ENCODE measurements at regions not wholly inside any gene's neighbourhood (a gene's known extent, or its start where the extent isn't known, plus 50 kb on each side); places are given as distances from the start of the nearest gene placed in this dataset.

DNA sequence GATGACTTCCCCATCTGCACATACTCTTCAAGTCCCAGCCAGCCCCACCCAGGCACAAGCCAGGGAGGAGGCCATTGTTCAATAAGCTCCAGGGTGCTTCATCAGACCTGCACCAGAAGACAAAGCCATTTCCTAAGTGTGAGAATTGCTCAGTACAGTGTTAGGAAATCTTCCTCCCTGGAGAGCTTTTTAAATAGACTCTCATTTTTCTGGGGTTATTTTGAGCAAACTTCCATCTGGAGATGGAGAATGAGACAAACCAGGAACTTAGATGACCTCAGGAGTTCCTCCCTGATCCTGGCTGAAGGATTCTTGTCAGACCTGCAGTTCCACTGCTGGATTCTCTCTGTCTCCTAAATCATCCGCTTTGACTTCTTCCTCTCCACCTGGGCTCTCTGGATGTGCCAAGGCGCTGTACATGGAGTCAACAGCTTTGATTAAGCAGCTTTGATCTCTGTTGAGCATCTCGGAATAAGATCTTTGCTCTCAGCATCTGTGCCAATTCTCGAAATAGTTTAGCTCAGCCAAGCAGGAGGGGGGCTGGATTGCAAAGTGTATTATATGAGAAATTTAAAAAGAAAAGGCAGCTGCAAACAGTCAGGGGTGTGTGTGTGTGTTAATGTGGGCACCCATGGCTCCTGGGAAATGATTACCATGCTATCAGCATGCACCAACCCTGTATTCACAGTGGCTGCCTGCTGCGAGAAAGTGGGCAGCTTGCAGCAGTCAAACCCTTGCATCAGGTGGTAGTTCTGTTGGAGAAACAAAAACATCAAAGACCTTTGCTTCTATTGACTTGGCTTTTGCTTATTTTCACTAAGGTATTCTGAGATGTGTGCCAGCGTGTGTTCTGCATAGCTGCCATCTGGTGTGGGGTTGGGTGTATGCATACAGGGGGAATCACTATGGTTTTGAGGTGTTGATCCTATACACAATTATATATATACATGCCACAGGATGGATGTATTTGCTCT is 70.2 kb upstream of the NAV2 start:
- H3K27ac ChIP-seq = no peak overlapping the region
- DNase-seq (no peak), ATAC-seq (no peak)
- no peaks in the 10 kb centered on the region for H3K36me3 ChIP-seq
- H3K9me3 ChIP-seq = no peaks in the 10 kb centered on the region
- intact Hi-C loops (cut with DNase I) = no loop called here
- H3K27me3 ChIP-seq = no peaks in the 10 kb centered on the region
- no peak overlapping the region for H3K4me3 ChIP-seq
- TF ChIP-seq, protein P1, sequence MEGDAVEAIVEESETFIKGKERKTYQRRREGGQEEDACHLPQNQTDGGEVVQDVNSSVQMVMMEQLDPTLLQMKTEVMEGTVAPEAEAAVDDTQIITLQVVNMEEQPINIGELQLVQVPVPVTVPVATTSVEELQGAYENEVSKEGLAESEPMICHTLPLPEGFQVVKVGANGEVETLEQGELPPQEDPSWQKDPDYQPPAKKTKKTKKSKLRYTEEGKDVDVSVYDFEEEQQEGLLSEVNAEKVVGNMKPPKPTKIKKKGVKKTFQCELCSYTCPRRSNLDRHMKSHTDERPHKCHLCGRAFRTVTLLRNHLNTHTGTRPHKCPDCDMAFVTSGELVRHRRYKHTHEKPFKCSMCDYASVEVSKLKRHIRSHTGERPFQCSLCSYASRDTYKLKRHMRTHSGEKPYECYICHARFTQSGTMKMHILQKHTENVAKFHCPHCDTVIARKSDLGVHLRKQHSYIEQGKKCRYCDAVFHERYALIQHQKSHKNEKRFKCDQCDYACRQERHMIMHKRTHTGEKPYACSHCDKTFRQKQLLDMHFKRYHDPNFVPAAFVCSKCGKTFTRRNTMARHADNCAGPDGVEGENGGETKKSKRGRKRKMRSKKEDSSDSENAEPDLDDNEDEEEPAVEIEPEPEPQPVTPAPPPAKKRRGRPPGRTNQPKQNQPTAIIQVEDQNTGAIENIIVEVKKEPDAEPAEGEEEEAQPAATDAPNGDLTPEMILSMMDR (IDR thresholded peaks at IDR 0.05) = no peak
- peaks cover 0 to 6% of the 10 kb centered on the region in 2 donors for H3K4me1 ChIP-seq

DNA sequence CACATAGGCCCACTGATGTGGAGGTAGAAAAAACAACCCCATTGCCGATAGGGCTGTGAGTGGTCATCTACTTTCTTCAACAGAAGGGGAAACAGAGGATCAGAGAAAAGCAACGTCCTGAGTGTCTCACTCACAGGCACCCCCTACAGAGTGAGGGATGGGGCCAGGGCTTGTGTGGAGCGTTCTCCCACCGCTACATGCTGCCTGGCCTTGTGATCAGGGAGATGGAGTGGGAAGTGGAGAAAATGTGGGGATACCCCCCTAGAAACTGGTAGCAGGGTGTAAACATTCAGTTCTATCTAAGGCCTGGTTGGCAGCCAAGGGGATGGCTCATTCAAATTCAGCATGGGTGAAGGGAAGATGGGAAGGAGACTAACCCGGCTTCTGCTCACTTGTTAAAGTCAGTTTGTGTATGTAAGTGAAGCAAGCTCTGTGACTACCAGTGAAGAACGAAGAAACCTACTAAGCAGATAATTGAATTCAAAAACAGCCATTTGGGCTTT is 73.0 kb upstream of the NAV2 start:
- DNase-seq (no peak), ATAC-seq (no peak)
- no peaks in the 10 kb centered on the region for H3K27me3 ChIP-seq
- no peak overlapping the region for H3K4me3 ChIP-seq
- TF ChIP-seq, protein P1 (IDR thresholded peaks at IDR 0.05) = no peak
- no peak overlapping the region for H3K27ac ChIP-seq
- intact Hi-C loops (cut with DNase I) = no loop called here
- no peaks in the 10 kb centered on the region for H3K36me3 ChIP-seq
- H3K4me1 ChIP-seq = no peaks in the 10 kb centered on the region
- H3K9me3 ChIP-seq = peaks cover 0 to 2% of the 10 kb centered on the region in 2 donors

DNA sequence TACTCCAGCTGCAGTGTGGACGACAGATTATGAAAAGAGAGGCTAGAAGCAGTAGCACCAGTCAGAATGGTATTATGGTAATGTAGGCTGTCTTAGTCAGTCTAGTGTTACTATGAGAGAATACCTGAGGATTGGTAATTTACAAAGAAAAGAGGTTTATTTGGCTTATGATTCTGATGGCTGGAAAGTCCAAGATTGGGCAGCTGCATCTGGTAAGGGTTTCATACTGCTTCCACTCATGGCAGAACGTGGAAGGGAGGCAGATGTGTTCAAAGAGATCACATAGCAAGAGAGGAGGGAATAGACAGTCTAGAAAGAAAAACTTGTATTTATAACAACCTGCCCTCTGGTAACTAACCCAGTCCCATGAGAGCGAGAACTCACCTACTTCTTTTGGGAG is 77.3 kb upstream of the NAV2 start:
- DNase-seq (no peak), ATAC-seq (no peak)
- peaks cover 7 to 9% of the 10 kb centered on the region in 2 donors for H3K4me1 ChIP-seq
- no peak overlapping the region for H3K4me3 ChIP-seq
- H3K27ac ChIP-seq = no peak overlapping the region
- H3K27me3 ChIP-seq = no peaks in the 10 kb centered on the region
- no peaks in the 10 kb centered on the region for H3K36me3 ChIP-seq
- TF ChIP-seq, protein P1 (IDR thresholded peaks at IDR 0.05) = no peak
- H3K9me3 ChIP-seq = peaks cover 0 to 2% of the 10 kb centered on the region in 2 donors
- intact Hi-C loops (cut with DNase I) = no loop called here

DNA sequence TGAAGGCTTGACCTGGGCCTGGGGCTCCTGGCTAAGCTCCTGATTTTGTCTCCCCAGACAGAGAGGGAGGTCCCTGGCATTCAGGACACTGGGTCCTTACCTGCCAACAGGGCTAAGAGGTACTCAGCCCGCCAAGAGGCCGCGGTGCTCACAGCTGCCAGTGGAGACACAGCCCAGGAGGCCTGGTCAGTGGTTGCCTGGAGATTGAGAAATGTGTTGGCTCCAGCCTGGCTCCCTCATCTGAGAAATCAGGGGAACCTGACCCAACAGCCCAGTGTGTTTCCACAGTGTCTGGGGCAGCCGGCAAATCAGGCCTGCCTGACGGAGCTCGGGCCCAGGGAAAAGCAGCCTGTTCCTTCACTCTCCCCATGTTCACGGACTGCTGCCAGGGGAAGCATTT is 79.4 kb upstream of the NAV2 start:
- H3K27me3 ChIP-seq = no peaks in the 10 kb centered on the region
- ATAC-seq = peak; percentile 94
- TF ChIP-seq, protein P1 (IDR thresholded peaks at IDR 0.05) = no peak
- peaks cover 0 to 2% of the 10 kb centered on the region in 2 donors for H3K9me3 ChIP-seq
- peak in 3 of 4 donors; percentile 37 to 85 (median 65) for DNase-seq
- intact Hi-C loops (cut with DNase I) = no loop called here
- peaks cover 7 to 9% of the 10 kb centered on the region in 2 donors for H3K4me1 ChIP-seq
- H3K36me3 ChIP-seq = no peaks in the 10 kb centered on the region
- H3K27ac ChIP-seq = peak overlapping the region in 1 of 2 donors; percentile 44
- H3K4me3 ChIP-seq = no peak overlapping the region

DNA sequence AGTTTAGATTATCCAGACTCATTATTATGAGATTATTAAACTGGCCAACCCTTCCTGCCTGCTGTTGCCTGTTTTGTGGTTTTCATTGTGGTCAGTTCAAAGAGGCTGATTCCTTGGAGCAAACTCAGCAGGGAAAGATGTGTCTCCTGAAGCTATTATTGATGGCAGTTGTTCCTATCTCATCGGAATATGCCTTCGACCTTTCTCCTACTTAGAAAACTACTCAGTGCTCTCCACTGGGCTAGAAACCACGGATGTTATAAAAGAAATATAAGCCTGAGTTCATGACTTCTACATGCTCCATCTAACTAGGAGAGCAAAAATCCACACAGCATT is 80.2 kb upstream of the NAV2 start:
- Histone ChIP-seq H3K4me3 (no peak overlapping the region), H3K9me3 (peaks cover 0 to 2% of the 10 kb centered on the region in 2 donors), H3K36me3 (no peaks in the 10 kb centered on the region), H3K27ac (peak overlapping the region in 1 of 2 donors; percentile 44), H3K4me1 (peaks cover 7 to 9% of the 10 kb centered on the region in 2 donors), H3K27me3 (no peaks in the 10 kb centered on the region)
- DNase-seq = no peak
- ATAC-seq = peak; percentile 12
- TF ChIP-seq, protein P1 (IDR thresholded peaks at IDR 0.05) = no peak
- intact Hi-C loops (cut with DNase I) = no loop called here

Data from left lung (tissue), 4 donors.